ENCODE measurements at regions not wholly inside any gene's neighbourhood (a gene's known extent, or its start where the extent isn't known, plus 50 kb on each side); places are given as distances from the start of the nearest gene placed in this dataset.

GRCh38 chr2:136222862-136223261, 104.9 kb upstream of the CXCR4 start:
- DNase-seq (ENCODE audit: extremely low read depth in 1 of 4, low spot score in 3 of 4) (no peak), FAIRE-seq (no peak), ATAC-seq (no peak)
- 3% methylated on average over 5 of the region's 5 CpGs for WGBS (ENCODE audit: insufficient coverage, low coverage, missing lambda C conversion rate)
- no peaks in the 10 kb centered on the region for H4K20me1 ChIP-seq (replicated peaks; ENCODE audit: control insufficient read depth, insufficient read depth, low read length)
- H3K9me1 ChIP-seq (ENCODE audit: control insufficient read depth, insufficient read depth, low read length), result no peaks in the 10 kb centered on the region
- H2AFZ ChIP-seq (ENCODE audit: low read depth, low read length), result no peak overlapping the region
- H3K4me3 ChIP-seq, result no peak overlapping the region
- no peaks in the 10 kb centered on the region; a peak in 1 of 5 replicates for H3K27me3 ChIP-seq (ENCODE audit: control insufficient read depth in 2 of 2, insufficient read depth in 2 of 2, low read length in 2 of 2)
- H3K36me3 ChIP-seq (ENCODE audit: control insufficient read depth, insufficient read depth, low read length), result no peaks in the 10 kb centered on the region
- H3K9me3 ChIP-seq (replicated peaks; ENCODE audit: control insufficient read depth, insufficient read depth, low read depth, low read length), result no peaks in the 10 kb centered on the region
- no peak overlapping the region for H3K9ac ChIP-seq (ENCODE audit: insufficient read depth in 1 of 2, low read depth in 2 of 2, low read length in 2 of 2)
- BruUV-seq (replicated peaks), result no TSS peak
- POLR2A ChIA-PET, result no interaction called here
- no peak for TF ChIP-seq TBP (optimal IDR thresholded peaks at IDR 0.05; ENCODE audit: low read depth, low read length)
- no peak for TF ChIP-seq NCOA6 (IDR thresholded peaks at IDR 0.05)
- TF ChIP-seq SIRT6 (IDR thresholded peaks at IDR 0.05; ENCODE audit: low read depth, low read length), result no peak
- TF ChIP-seq RFX7 (CRISPR knock-in tag; IDR thresholded peaks at IDR 0.05), result no peak
- TF ChIP-seq TARDBP (IDR thresholded peaks at IDR 0.05), result no peak
- no peak for TF ChIP-seq SMAD3 (CRISPR knock-in tag; conservative IDR thresholded peaks at IDR 0.05)
- TF ChIP-seq, protein P1, sequence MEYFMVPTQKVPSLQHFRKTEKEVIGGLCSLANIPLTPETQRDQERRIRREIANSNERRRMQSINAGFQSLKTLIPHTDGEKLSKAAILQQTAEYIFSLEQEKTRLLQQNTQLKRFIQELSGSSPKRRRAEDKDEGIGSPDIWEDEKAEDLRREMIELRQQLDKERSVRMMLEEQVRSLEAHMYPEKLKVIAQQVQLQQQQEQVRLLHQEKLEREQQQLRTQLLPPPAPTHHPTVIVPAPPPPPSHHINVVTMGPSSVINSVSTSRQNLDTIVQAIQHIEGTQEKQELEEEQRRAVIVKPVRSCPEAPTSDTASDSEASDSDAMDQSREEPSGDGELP (CRISPR knock-in tag; IDR thresholded peaks at IDR 0.05; ENCODE audit: borderline replicate concordance), result no peak
- TF ChIP-seq, protein P2, sequence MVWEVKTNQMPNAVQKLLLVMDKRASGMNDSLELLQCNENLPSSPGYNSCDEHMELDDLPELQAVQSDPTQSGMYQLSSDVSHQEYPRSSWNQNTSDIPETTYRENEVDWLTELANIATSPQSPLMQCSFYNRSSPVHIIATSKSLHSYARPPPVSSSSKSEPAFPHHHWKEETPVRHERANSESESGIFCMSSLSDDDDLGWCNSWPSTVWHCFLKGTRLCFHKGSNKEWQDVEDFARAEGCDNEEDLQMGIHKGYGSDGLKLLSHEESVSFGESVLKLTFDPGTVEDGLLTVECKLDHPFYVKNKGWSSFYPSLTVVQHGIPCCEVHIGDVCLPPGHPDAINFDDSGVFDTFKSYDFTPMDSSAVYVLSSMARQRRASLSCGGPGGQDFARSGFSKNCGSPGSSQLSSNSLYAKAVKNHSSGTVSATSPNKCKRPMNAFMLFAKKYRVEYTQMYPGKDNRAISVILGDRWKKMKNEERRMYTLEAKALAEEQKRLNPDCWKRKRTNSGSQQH (CRISPR knock-in tag; IDR thresholded peaks at IDR 0.05), result no peak
- TF ChIP-seq RUNX1 (IDR thresholded peaks at IDR 0.05; ENCODE audit: low read depth), result no peak
- no peak for TF ChIP-seq MCM3 (IDR thresholded peaks at IDR 0.05)
- TF ChIP-seq GMEB1 (CRISPR knock-in tag; IDR thresholded peaks at IDR 0.05), result no peak
- TF ChIP-seq MYNN (IDR thresholded peaks at IDR 0.05), result no peak
- TF ChIP-seq MYNN (CRISPR knock-in tag; IDR thresholded peaks at IDR 0.05), result no peak
- TF ChIP-seq ZNF75A (CRISPR knock-in tag; IDR thresholded peaks at IDR 0.05), result no peak
- no peak for TF ChIP-seq KAT2B (IDR thresholded peaks at IDR 0.05; ENCODE audit: low read depth, low read length)
- no peak overlapping the region for H3K27ac ChIP-seq (ENCODE audit: extremely low read depth, low read depth, low read length)
- in situ Hi-C loops (cut with MboI), result no loop called here
- intact Hi-C loops (cut with micrococcal nuclease), result no loop called here
- H3K79me2 ChIP-seq (ENCODE audit: control insufficient read depth, insufficient read depth, low read length), result no peaks in the 10 kb centered on the region
- CTCF ChIA-PET (ENCODE audit: low intra/inter-chr PET ratio), result no interaction called here
- H3K4me1 ChIP-seq (replicated peaks in 1 of 2; ENCODE audit: control insufficient read depth in 2 of 2, insufficient read depth in 2 of 2, low read length in 2 of 2), result no peaks in the 10 kb centered on the region
- no peak overlapping the region for H3K4me2 ChIP-seq (ENCODE audit: insufficient read depth, low read length)
